B cell (primary cell): ENCODE measurements at regions not wholly inside any gene's neighbourhood (a gene's known extent, or its start where the extent isn't known, plus 50 kb on each side); places are given as distances from the start of the nearest gene placed in this dataset.

Experiments
- ATAC-seq: fragments of 200-7000 bp; cut with Tn5 transposase; one replicate; pipeline ENCODE4 v1.10.0; 2021; ENCODE audit warnings: low read depth, mild to moderate bottlenecking, moderate number of reproducible peaks, moderate library complexity
- CTCF ChIA-PET: fragments of 350-600 bp; sonication (Branson Sonifier 250); formaldehyde crosslinking; loops from one replicate; lab custom pipeline; 2021; ENCODE audit warnings: antibody characterized with exemption, inconsistent platforms; lab: Charles Lee
- POLR2A ChIA-PET: fragments of 350-600 bp; sonication (Branson Sonifier 250); formaldehyde crosslinking; loops from one replicate; lab custom pipeline; 2021; ENCODE audit warnings: antibody characterized with exemption; lab: Charles Lee
- DNase-seq: peaks from one replicate; pipeline ENCODE4 v3.0.0; 2013
- H2AFZ ChIP-seq: 2 replicates; pipeline ENCODE4 v1.6.1; 2012; ENCODE audit warnings: mild to moderate bottlenecking, low read depth, low read length; ENCODE audit not compliant: insufficient read depth, poor library complexity, severe bottlenecking
- H3K27ac ChIP-seq, 2 donors: 1 replicate in 1 of 2; 2 replicates in 1 of 2; pipeline ENCODE4 v1.5.1; 2012 to 2013; ENCODE audit warnings: low read length in 2 of 2, mild to moderate bottlenecking in 2 of 2, moderate library complexity in 1 of 2
- H3K27me3 ChIP-seq, 4 experiments: fragments of 200-600 bp in 1 of 4; sonication (generic) in 1 of 4; replicated peaks in 1 of 4; 1 replicate in 2 of 4; 2 replicates in 2 of 4; pipeline versions ENCODE4 v1.6.1 to v1.7.0; 2013 to 2016; ENCODE audit warnings: low read length in 3 of 4, mild to moderate bottlenecking in 2 of 4, mixed read lengths in 1 of 4, moderate library complexity in 1 of 4; ENCODE audit not compliant: insufficient read depth in 4 of 4, control insufficient read depth in 3 of 4; ENCODE audit errors: control extremely low read depth in 1 of 4
- H3K36me3 ChIP-seq, 2 experiments: replicated peaks in 1 of 2; 1 replicate in 1 of 2; 2 replicates in 1 of 2; pipeline versions ENCODE4 v1.6.1 to v1.7.1; 2013; ENCODE audit warnings: low read length in 1 of 2; ENCODE audit not compliant: insufficient read depth in 2 of 2, control insufficient read depth in 1 of 2; ENCODE audit errors: control extremely low read depth in 1 of 2, extremely low read depth in 1 of 2
- H3K4me1 ChIP-seq, 2 donors: fragments of 200-600 bp in 1 of 2; sonication (generic) in 1 of 2; 1 replicate in 1 of 2; 2 replicates in 1 of 2; pipeline versions ENCODE4 v1.5.1 to v1.6.1; 2013 to 2017; ENCODE audit warnings: low read length in 2 of 2; ENCODE audit not compliant: control insufficient read depth in 2 of 2, insufficient read depth in 2 of 2
- H3K4me2 ChIP-seq: replicated peaks from 2 replicates; pipeline ENCODE3; 2012; ENCODE audit warnings: mild to moderate bottlenecking, low read depth, low read length; ENCODE audit not compliant: poor library complexity, severe bottlenecking
- H3K4me3 ChIP-seq, 5 experiments: fragments of 200-600 bp in 1 of 5; sonication (generic) in 1 of 5; 1 replicate in 3 of 5; 2 replicates in 2 of 5; pipeline versions ENCODE4 v1.5.1 to v1.7.0; 2011 to 2016; ENCODE audit warnings: low read length in 4 of 5, mild to moderate bottlenecking in 4 of 5, low read depth in 2 of 5, control low read depth in 1 of 5, moderate library complexity in 1 of 5; ENCODE audit not compliant: insufficient read depth in 1 of 5; ENCODE audit errors: control extremely low read depth in 1 of 5, extremely low read depth in 1 of 5
- H3K79me2 ChIP-seq: fragments of 200-600 bp; sonication (generic); one replicate; pipeline ENCODE4 v1.6.0; 2016; ENCODE audit warnings: low read length; ENCODE audit not compliant: control insufficient read depth, insufficient read depth
- H3K9ac ChIP-seq: fragments of 200-600 bp; sonication (generic); 2 replicates; pipeline ENCODE4 v1.6.1; 2017; ENCODE audit warnings: mild to moderate bottlenecking, low read length, moderate library complexity
- H3K9me3 ChIP-seq, 3 donors: one replicate each; pipeline versions ENCODE4 v1.6.1 to v1.7.1; 2013; ENCODE audit warnings: low read length in 2 of 3; ENCODE audit not compliant: control insufficient read depth in 2 of 3, insufficient read depth in 1 of 3; ENCODE audit errors: control extremely low read depth in 1 of 3
- H4K20me1 ChIP-seq: 2 replicates; pipeline ENCODE4 v1.6.0; 2012; ENCODE audit warnings: mild to moderate bottlenecking, low read length; ENCODE audit not compliant: insufficient read depth, control insufficient read depth, poor library complexity, severe bottlenecking
- H3K27ac Mint-ChIP-seq: one replicate; pipeline ENCODE4 v1.8.0; 2021; ENCODE audit warnings: mixed read lengths
- H3K27me3 Mint-ChIP-seq: one replicate; pipeline ENCODE4 v1.8.0; 2021; ENCODE audit warnings: mixed read lengths
- H3K4me1 Mint-ChIP-seq: one replicate; pipeline ENCODE4 v1.8.0; 2021; ENCODE audit warnings: mixed read lengths
- H3K4me3 Mint-ChIP-seq: one replicate; pipeline ENCODE4 v1.8.0; 2021; ENCODE audit warnings: mixed read lengths
- H3K9me3 Mint-ChIP-seq: one replicate; pipeline ENCODE4 v1.8.0; 2022; ENCODE audit warnings: mixed read lengths; ENCODE audit not compliant: insufficient read depth
- EZH2 ChIP-seq: IDR thresholded peaks from 2 replicates; pipeline ENCODE4 v1.6.1; 2012; ENCODE audit warnings: borderline replicate concordance, low read depth, mild to moderate bottlenecking, moderate library complexity, low read length; ENCODE audit not compliant: insufficient read depth, poor library complexity, severe bottlenecking
- WGBS: methylation state at CpG from one replicate; pipeline ENCODE4 v1.1.5; 2013; ENCODE audit warnings: missing lambda C conversion rate; ENCODE audit not compliant: insufficient coverage; 5-methylcytosine and 5-hydroxymethylcytosine counted together
- intact Hi-C: fragments of 100-400 bp; cut with micrococcal nuclease; formaldehyde crosslinking; loops from one replicate; pipeline ENCODE4 v1.10.0; 2022
- TF ChIP-seq, protein P1 (sequence below): fragments of 200-600 bp; IDR thresholded peaks from one replicate; pipeline ENCODE4 v1.8.0; 2022; ENCODE audit warnings: antibody characterized with exemption, mild to moderate bottlenecking

DNA sequence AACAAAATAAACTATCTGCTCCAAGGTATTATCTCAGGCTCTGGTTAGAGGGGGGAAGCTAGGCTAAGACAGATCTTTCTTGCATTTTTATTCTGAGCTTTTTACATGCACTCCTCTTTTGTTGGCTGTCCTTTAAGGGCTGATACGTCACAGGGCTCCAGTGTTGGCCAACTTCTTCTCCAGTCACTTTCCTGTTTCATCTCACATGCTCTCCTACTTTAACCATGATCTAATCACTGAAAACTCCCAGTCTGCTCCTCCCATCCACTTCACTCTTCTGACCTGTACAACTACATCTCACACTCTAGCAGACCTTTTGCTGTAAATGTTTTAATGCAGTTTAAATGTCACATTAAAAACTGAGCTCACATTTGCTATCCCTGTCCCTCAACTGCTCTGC, 510.0 kb upstream of the KLF12 start:
- Histone ChIP-seq H3K79me2 (no peaks in the 10 kb centered on the region), H3K27me3 (no peaks in the 10 kb centered on the region), H3K4me2 (no peak overlapping the region), H3K36me3 (no peaks in the 10 kb centered on the region), H3K4me3 (no peak overlapping the region), H4K20me1 (no peaks in the 10 kb centered on the region), H3K9ac (no peak overlapping the region), H3K27ac (no peak overlapping the region), H3K4me1 (no peaks in the 10 kb centered on the region), H2AFZ (no peak overlapping the region), H3K9me3 (no peaks in the 10 kb centered on the region)
- intact Hi-C loops, result no loop called here
- Mint-ChIP-seq H3K4me1 (no peaks in the 10 kb centered on the region), H3K9me3 (no peaks in the 10 kb centered on the region), H3K27ac (no peak overlapping the region), H3K4me3 (no peak overlapping the region), H3K27me3 (no peaks in the 10 kb centered on the region)
- ChIA-PET POLR2A (no interaction called here), CTCF (no interaction called here)
- WGBS, result 82% methylated on average over 1 of the region's 1 CpG
- DNase-seq (no peak), ATAC-seq (no peak)
- TF ChIP-seq, protein P1, sequence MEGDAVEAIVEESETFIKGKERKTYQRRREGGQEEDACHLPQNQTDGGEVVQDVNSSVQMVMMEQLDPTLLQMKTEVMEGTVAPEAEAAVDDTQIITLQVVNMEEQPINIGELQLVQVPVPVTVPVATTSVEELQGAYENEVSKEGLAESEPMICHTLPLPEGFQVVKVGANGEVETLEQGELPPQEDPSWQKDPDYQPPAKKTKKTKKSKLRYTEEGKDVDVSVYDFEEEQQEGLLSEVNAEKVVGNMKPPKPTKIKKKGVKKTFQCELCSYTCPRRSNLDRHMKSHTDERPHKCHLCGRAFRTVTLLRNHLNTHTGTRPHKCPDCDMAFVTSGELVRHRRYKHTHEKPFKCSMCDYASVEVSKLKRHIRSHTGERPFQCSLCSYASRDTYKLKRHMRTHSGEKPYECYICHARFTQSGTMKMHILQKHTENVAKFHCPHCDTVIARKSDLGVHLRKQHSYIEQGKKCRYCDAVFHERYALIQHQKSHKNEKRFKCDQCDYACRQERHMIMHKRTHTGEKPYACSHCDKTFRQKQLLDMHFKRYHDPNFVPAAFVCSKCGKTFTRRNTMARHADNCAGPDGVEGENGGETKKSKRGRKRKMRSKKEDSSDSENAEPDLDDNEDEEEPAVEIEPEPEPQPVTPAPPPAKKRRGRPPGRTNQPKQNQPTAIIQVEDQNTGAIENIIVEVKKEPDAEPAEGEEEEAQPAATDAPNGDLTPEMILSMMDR, result no peak
- TF ChIP-seq EZH2, result no peak

DNA sequence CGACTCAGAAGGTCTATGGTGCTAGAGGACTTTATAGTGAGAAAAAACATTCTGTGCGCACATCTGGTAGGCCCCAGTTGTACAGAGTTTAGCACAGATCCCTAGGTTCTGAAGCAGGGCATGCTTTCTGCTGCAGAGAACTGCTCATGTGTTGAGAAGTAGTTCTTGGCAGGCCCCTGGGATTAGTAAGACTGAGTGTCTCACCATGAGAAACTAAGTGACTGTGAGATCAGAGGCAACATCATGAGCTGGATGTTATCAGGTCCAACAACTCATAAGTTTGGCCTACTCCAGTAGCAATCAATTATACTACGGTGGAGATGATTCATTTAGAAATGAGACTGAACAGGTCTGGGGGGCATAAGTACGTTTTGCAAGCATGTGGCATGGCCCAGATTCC, 507.4 kb upstream of the KLF12 start:
- Mint-ChIP-seq H3K4me3 (no peak overlapping the region), H3K27me3 (no peaks in the 10 kb centered on the region), H3K27ac (no peak overlapping the region), H3K9me3 (no peaks in the 10 kb centered on the region), H3K4me1 (no peaks in the 10 kb centered on the region)
- no peaks in the 10 kb centered on the region for H3K27me3 ChIP-seq
- CTCF ChIA-PET, result no interaction called here
- H3K27ac ChIP-seq, result no peak overlapping the region
- POLR2A ChIA-PET, result no interaction called here
- DNase-seq (no peak), ATAC-seq (no peak)
- no peaks in the 10 kb centered on the region for H3K4me1 ChIP-seq
- no peak overlapping the region for H3K4me3 ChIP-seq
- H3K79me2 ChIP-seq, result no peaks in the 10 kb centered on the region
- no peaks in the 10 kb centered on the region for H3K36me3 ChIP-seq
- WGBS, result 97% methylated on average over 2 of the region's 4 CpGs
- TF ChIP-seq, protein P1, result no peak
- TF ChIP-seq EZH2, result no peak
- H3K9me3 ChIP-seq, result no peaks in the 10 kb centered on the region
- H3K4me2 ChIP-seq, result no peak overlapping the region
- H2AFZ ChIP-seq, result no peak overlapping the region
- no peaks in the 10 kb centered on the region for H4K20me1 ChIP-seq
- no peak overlapping the region for H3K9ac ChIP-seq
- intact Hi-C loops, result no loop called here
